Keratinocyte (primary cell): ENCODE measurements at regions not wholly inside any gene's neighbourhood (a gene's known extent, or its start where the extent isn't known, plus 50 kb on each side); places are given as distances from the start of the nearest gene placed in this dataset.

ENCODE experiments used
- DNase-seq: peaks from one replicate; pipeline ENCODE4 v3.0.0-alpha.2; 2011; ENCODE audit warnings: low read depth, missing footprints, low spot score
- FAIRE-seq: peaks from 2 replicates; lab custom pipeline; 2011; peaks lifted over from hg19 to GRCh38; lab: Jason Lieb, UNC
- H2AFZ ChIP-seq: 2 replicates; pipeline ENCODE4 v1.6.0; 2012; ENCODE audit warnings: low read length, control low read depth, inconsistent platforms; ENCODE audit not compliant: control insufficient read depth
- H3K27ac ChIP-seq: 2 replicates; pipeline ENCODE4 v1.5.1; 2011; ENCODE audit warnings: low read length; ENCODE audit not compliant: control insufficient read depth, insufficient read depth
- H3K27me3 ChIP-seq: 3 replicates; pipeline ENCODE4 v1.6.0; 2011; ENCODE audit warnings: low read length; ENCODE audit not compliant: control insufficient read depth, insufficient read depth; ENCODE audit errors: extremely low read depth
- H3K36me3 ChIP-seq, 2 experiments: 2 replicates in 1 of 2; 3 replicates in 1 of 2; pipeline ENCODE4 v1.5.1; 2011; ENCODE audit warnings: low read length in 2 of 2, mild to moderate bottlenecking in 1 of 2; ENCODE audit not compliant: control insufficient read depth in 2 of 2, insufficient read depth in 2 of 2; ENCODE audit errors: extremely low read depth in 1 of 2
- H3K4me1 ChIP-seq: 3 replicates; pipeline ENCODE4 v1.5.1; 2011; ENCODE audit warnings: low read length; ENCODE audit not compliant: control insufficient read depth, insufficient read depth; ENCODE audit errors: extremely low read depth
- H3K4me2 ChIP-seq: 3 replicates; pipeline ENCODE4 v1.6.0; 2011; ENCODE audit warnings: low read depth, low read length; ENCODE audit not compliant: control insufficient read depth, insufficient read depth; ENCODE audit errors: extremely low read depth
- H3K4me3 ChIP-seq, 3 experiments: fragments of 200-600 bp in 1 of 3; sonication (generic) in 1 of 3; 2 replicates in 2 of 3; 3 replicates in 1 of 3; pipeline ENCODE4 v1.5.1; 2011 to 2016; ENCODE audit warnings: low read length in 3 of 3, mild to moderate bottlenecking in 3 of 3, control low read depth in 2 of 3, inconsistent platforms in 1 of 3, low read depth in 1 of 3, mixed read lengths in 1 of 3, mixed run types in 1 of 3, moderate library complexity in 1 of 3; ENCODE audit not compliant: control insufficient read depth in 2 of 3, insufficient read depth in 2 of 3; ENCODE audit errors: extremely low read depth in 1 of 3
- H3K79me2 ChIP-seq: 2 replicates; pipeline ENCODE4 v1.6.0; 2012; ENCODE audit warnings: low read length; ENCODE audit not compliant: control insufficient read depth, insufficient read depth
- H3K9ac ChIP-seq: 3 replicates; pipeline ENCODE4 v1.6.0; 2011; ENCODE audit warnings: low read length; ENCODE audit not compliant: control insufficient read depth, insufficient read depth; ENCODE audit errors: extremely low read depth
- H3K9me1 ChIP-seq: 3 replicates; pipeline ENCODE4 v1.6.0; 2011; ENCODE audit warnings: low read length; ENCODE audit not compliant: control insufficient read depth, insufficient read depth; ENCODE audit errors: extremely low read depth
- H3K9me3 ChIP-seq: 2 replicates; pipeline ENCODE4 v1.5.1; 2012; ENCODE audit warnings: low read depth, low read length; ENCODE audit not compliant: control insufficient read depth
- H4K20me1 ChIP-seq: 3 replicates; pipeline ENCODE4 v1.6.0; 2011; ENCODE audit warnings: low read length; ENCODE audit not compliant: control insufficient read depth, insufficient read depth; ENCODE audit errors: extremely low read depth
- EZH2 ChIP-seq: IDR thresholded peaks from one replicate; pipeline ENCODE4 v1.6.1; 2012; ENCODE audit warnings: inconsistent platforms, mild to moderate bottlenecking, low read length, moderate library complexity
- dilution Hi-C: fragments of 300-500 bp; cut with MboI; formaldehyde crosslinking; loops from one replicate; pipeline ENCODE4 v1.7.0; 2020; ENCODE audit warnings: low sequenced_read_pairs; ENCODE audit not compliant: extremely low pct_ligation_motif_present
- TF ChIP-seq, protein P1 (sequence below), 3 experiments: IDR thresholded peaks in 1 of 3; conservative IDR thresholded peaks in 1 of 3; optimal IDR thresholded peaks in 1 of 3; 2 replicates in 2 of 3; 3 replicates in 1 of 3; pipeline versions ENCODE3 to v1.5.1; 2011; ENCODE audit warnings: low read length in 3 of 3, mild to moderate bottlenecking in 3 of 3, moderate library complexity in 2 of 3, control low read depth in 1 of 3, inconsistent platforms in 1 of 3; ENCODE audit not compliant: insufficient read depth in 2 of 3; ENCODE audit errors: extremely low read depth in 1 of 3

DNA sequence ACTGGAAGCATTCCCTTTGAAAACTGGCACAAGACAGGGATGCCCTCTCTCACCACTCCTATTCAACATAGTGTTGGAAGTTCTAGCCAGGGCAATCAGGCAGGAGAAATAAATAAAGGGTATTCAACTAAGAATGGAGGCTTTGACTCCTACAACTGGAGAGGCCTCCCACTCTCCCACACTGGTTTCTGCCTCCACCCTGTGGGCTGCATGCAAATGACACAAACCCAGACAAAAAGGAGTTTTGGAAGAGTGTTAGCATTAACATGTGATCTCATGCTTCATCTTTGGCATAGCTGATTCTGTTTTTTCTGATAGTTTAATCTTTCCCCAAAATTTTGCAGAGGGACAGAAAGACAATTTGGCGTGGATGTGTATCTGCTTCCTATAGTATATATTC, 80.8 kb upstream of the IQCM start:
- Histone ChIP-seq H4K20me1 (no peaks in the 10 kb centered on the region), H3K9me1 (no peaks in the 10 kb centered on the region), H3K9ac (no peak overlapping the region), H3K9me3 (no peaks in the 10 kb centered on the region), H3K36me3 (no peaks in the 10 kb centered on the region), H3K4me3 (no peak overlapping the region), H3K27me3 (no peaks in the 10 kb centered on the region), H2AFZ (no peak overlapping the region), H3K4me1 (no peaks in the 10 kb centered on the region), H3K4me2 (no peak overlapping the region), H3K79me2 (no peaks in the 10 kb centered on the region), H3K27ac (no peak overlapping the region)
- dilution Hi-C loops: no loop called here
- TF ChIP-seq EZH2: no peak
- TF ChIP-seq, protein P1, sequence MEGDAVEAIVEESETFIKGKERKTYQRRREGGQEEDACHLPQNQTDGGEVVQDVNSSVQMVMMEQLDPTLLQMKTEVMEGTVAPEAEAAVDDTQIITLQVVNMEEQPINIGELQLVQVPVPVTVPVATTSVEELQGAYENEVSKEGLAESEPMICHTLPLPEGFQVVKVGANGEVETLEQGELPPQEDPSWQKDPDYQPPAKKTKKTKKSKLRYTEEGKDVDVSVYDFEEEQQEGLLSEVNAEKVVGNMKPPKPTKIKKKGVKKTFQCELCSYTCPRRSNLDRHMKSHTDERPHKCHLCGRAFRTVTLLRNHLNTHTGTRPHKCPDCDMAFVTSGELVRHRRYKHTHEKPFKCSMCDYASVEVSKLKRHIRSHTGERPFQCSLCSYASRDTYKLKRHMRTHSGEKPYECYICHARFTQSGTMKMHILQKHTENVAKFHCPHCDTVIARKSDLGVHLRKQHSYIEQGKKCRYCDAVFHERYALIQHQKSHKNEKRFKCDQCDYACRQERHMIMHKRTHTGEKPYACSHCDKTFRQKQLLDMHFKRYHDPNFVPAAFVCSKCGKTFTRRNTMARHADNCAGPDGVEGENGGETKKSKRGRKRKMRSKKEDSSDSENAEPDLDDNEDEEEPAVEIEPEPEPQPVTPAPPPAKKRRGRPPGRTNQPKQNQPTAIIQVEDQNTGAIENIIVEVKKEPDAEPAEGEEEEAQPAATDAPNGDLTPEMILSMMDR (optimal IDR thresholded peaks at IDR 0.05 in 1 of 3, IDR thresholded peaks at IDR 0.05 in 1 of 3, conservative IDR thresholded peaks at IDR 0.05 in 1 of 3; ENCODE audit: extremely low read depth in 1 of 3, insufficient read depth in 2 of 3, low read length in 3 of 3): peak; percentile 58 to 79 (median 62)
- FAIRE-seq: peak; percentile 66
- DNase-seq: no peak

DNA sequence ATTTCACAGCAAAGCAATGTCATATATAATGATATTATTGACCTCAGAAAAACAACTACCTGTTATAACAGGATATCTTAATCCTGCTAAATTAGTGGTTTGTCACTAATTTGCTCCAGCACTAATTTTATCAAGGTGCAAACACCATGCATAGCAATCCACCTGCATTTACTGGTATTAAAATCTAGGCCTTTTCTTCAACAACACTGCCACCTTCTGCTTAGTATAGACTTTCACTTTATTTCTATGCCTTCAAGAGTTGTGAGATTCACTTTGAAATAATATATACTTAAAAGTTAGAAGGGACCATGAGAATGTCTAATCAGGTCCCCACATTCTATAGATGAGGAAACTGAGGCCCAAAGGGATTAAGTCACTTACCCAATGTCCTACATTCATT, 82.1 kb upstream of the IQCM start:
- Histone ChIP-seq H3K9me1 (no peaks in the 10 kb centered on the region), H3K4me2 (no peak overlapping the region), H3K4me1 (no peaks in the 10 kb centered on the region), H4K20me1 (no peaks in the 10 kb centered on the region), H3K4me3 (no peak overlapping the region), H3K79me2 (no peaks in the 10 kb centered on the region), H3K27ac (no peak overlapping the region), H3K9me3 (no peaks in the 10 kb centered on the region), H3K9ac (no peak overlapping the region), H3K36me3 (no peaks in the 10 kb centered on the region), H3K27me3 (no peaks in the 10 kb centered on the region), H2AFZ (no peak overlapping the region)
- TF ChIP-seq, protein P1 (optimal IDR thresholded peaks at IDR 0.05 in 1 of 3, IDR thresholded peaks at IDR 0.05 in 1 of 3, conservative IDR thresholded peaks at IDR 0.05 in 1 of 3; ENCODE audit: extremely low read depth in 1 of 3, insufficient read depth in 2 of 3, low read length in 3 of 3): peak in 1 of 3 experiments; percentile 29
- no peak for TF ChIP-seq EZH2
- DNase-seq (no peak), FAIRE-seq (no peak)
- dilution Hi-C loops: no loop called here
